H9 (cell line): ENCODE measurements at regions not wholly inside any gene's neighbourhood (a gene's known extent, or its start where the extent isn't known, plus 50 kb on each side); places are given as distances from the start of the nearest gene placed in this dataset.
A peak's percentile ranks its signal among the peaks of the same experiment; 100 is the strongest.

Experiments
- DNase-seq: peaks from one replicate; pipeline ENCODE4 v3.0.0-alpha.2; 2017
- H2AFZ ChIP-seq: one replicate; pipeline ENCODE4 v1.6.1; 2013; ENCODE audit warnings: mild to moderate bottlenecking, low read length, control low read depth, moderate library complexity
- H2AK5ac ChIP-seq: 2 replicates; pipeline ENCODE4 v1.6.1; 2013; ENCODE audit warnings: low read length, control low read depth, mixed read lengths; ENCODE audit not compliant: insufficient read length
- H2BK120ac ChIP-seq: one replicate; pipeline ENCODE4 v1.6.1; 2013; ENCODE audit warnings: low read depth, mild to moderate bottlenecking, low read length, control low read depth, inconsistent platforms; ENCODE audit not compliant: poor library complexity, severe bottlenecking
- H2BK12ac ChIP-seq: 2 replicates; pipeline ENCODE4 v1.6.1; 2013; ENCODE audit warnings: low read length, control low read depth, mixed read lengths, low read depth; ENCODE audit not compliant: insufficient read length
- H2BK15ac ChIP-seq: 2 replicates; pipeline ENCODE4 v1.6.1; 2013; ENCODE audit warnings: low read depth, low read length, control low read depth
- H2BK20ac ChIP-seq: one replicate; pipeline ENCODE4 v1.6.1; 2013; ENCODE audit warnings: low read depth, mild to moderate bottlenecking, low read length, control low read depth, inconsistent platforms; ENCODE audit not compliant: poor library complexity, severe bottlenecking
- H2BK5ac ChIP-seq: 2 replicates; pipeline ENCODE4 v1.6.1; 2013; ENCODE audit warnings: low read length, control low read depth, mixed read lengths; ENCODE audit not compliant: insufficient read length
- H3K14ac ChIP-seq: 2 replicates; pipeline ENCODE4 v1.6.1; 2013; ENCODE audit warnings: low read length, control low read depth; ENCODE audit not compliant: insufficient read depth
- H3K18ac ChIP-seq: 2 replicates; pipeline ENCODE4 v1.6.1; 2013; ENCODE audit warnings: low read depth, mild to moderate bottlenecking, mixed read lengths, low read length, control low read depth; ENCODE audit not compliant: insufficient read length
- H3K23ac ChIP-seq: 2 replicates; pipeline ENCODE4 v1.6.1; 2013; ENCODE audit warnings: low read length, control low read depth, mixed read lengths, low read depth; ENCODE audit not compliant: insufficient read length
- H3K23me2 ChIP-seq: 2 replicates; pipeline ENCODE4 v1.6.1; 2013; ENCODE audit warnings: low read depth, mild to moderate bottlenecking, mixed read lengths, low read length, control low read depth; ENCODE audit not compliant: insufficient read length, poor library complexity, severe bottlenecking
- H3K27ac ChIP-seq: 2 replicates; pipeline ENCODE4 v1.5.1; 2013; ENCODE audit warnings: low read length, control low read depth, mixed read lengths, low read depth; ENCODE audit not compliant: insufficient read length
- H3K27me3 ChIP-seq: 2 replicates; pipeline ENCODE4 v1.6.1; 2013; ENCODE audit warnings: low read length, control low read depth, inconsistent platforms; ENCODE audit not compliant: insufficient read depth
- H3K4ac ChIP-seq: 2 replicates; pipeline ENCODE4 v1.6.1; 2013; ENCODE audit warnings: low read depth, mild to moderate bottlenecking, control low read depth, inconsistent platforms, low read length, moderate library complexity
- H3K4me1 ChIP-seq: 2 replicates; pipeline ENCODE4 v1.6.1; 2013; ENCODE audit warnings: low read length, control low read depth, inconsistent platforms; ENCODE audit not compliant: insufficient read depth
- H3K4me2 ChIP-seq: 2 replicates; pipeline ENCODE4 v1.6.1; 2013; ENCODE audit warnings: low read length, control low read depth, mixed read lengths; ENCODE audit not compliant: insufficient read length, insufficient read depth
- H3K56ac ChIP-seq: 2 replicates; pipeline ENCODE4 v1.6.1; 2013; ENCODE audit warnings: low read depth, mild to moderate bottlenecking, mixed read lengths, low read length, control low read depth; ENCODE audit not compliant: insufficient read length
- H3K79me1 ChIP-seq: 2 replicates; pipeline ENCODE4 v1.6.1; 2013; ENCODE audit warnings: low read depth, mild to moderate bottlenecking, moderate library complexity, low read length, control low read depth, inconsistent platforms; ENCODE audit not compliant: insufficient read depth, poor library complexity, severe bottlenecking
- H3K79me2 ChIP-seq: 2 replicates; pipeline ENCODE4 v1.6.1; 2013; ENCODE audit warnings: low read length, control low read depth, inconsistent platforms; ENCODE audit not compliant: insufficient read depth
- H3K9ac ChIP-seq: 2 replicates; pipeline ENCODE4 v1.6.1; 2013; ENCODE audit warnings: low read length, control low read depth, mixed read lengths; ENCODE audit not compliant: insufficient read length; ENCODE audit errors: extremely low read depth
- H3K9me3 ChIP-seq: one replicate; pipeline ENCODE4 v1.6.1; 2013; ENCODE audit warnings: low read depth, low read length, inconsistent platforms; ENCODE audit not compliant: control insufficient read depth
- H3T11ph ChIP-seq: one replicate; pipeline ENCODE4 v1.6.1; 2013; ENCODE audit warnings: mild to moderate bottlenecking, low read length, control low read depth, inconsistent platforms
- H4K20me1 ChIP-seq: one replicate; pipeline ENCODE4 v1.6.1; 2013; ENCODE audit not compliant: control insufficient read depth, insufficient read length, insufficient read depth
- H4K5ac ChIP-seq: 2 replicates; pipeline ENCODE4 v1.6.1; 2013; ENCODE audit warnings: low read depth, mild to moderate bottlenecking, mixed read lengths, low read length, control low read depth; ENCODE audit not compliant: insufficient read length
- H4K8ac ChIP-seq: replicated peaks from 2 replicates; pipeline ENCODE4 v1.6.1; 2013; ENCODE audit warnings: low read length, control low read depth, mixed read lengths, low read depth; ENCODE audit not compliant: insufficient read length
- H4K91ac ChIP-seq: 2 replicates; pipeline ENCODE4 v1.6.1; 2013; ENCODE audit warnings: low read depth, mild to moderate bottlenecking, moderate library complexity, mixed read lengths, low read length, control low read depth; ENCODE audit not compliant: insufficient read length
- H3K27ac Mint-ChIP-seq, 3 experiments: 2 replicates in 2 of 3; 3 replicates in 1 of 3; pipeline ENCODE4 v1.8.0; 2020 to 2021; ENCODE audit warnings: mixed read lengths in 3 of 3, mild to moderate bottlenecking in 1 of 3, moderate library complexity in 1 of 3
- H3K27me3 Mint-ChIP-seq: 2 replicates; pipeline ENCODE4 v1.8.0; 2021; ENCODE audit warnings: low read depth, mild to moderate bottlenecking, moderate library complexity, mixed read lengths
- H3K36me3 Mint-ChIP-seq, 3 experiments: 2 replicates in 2 of 3; 3 replicates in 1 of 3; pipeline ENCODE4 v1.8.0; 2020 to 2021; ENCODE audit warnings: low read depth in 3 of 3, mixed read lengths in 3 of 3; ENCODE audit not compliant: insufficient read depth in 1 of 3
- H3K4me1 Mint-ChIP-seq, 2 experiments: 2 replicates each; pipeline ENCODE4 v1.8.0; 2020; ENCODE audit warnings: mixed read lengths in 2 of 2
- H3K4me3 Mint-ChIP-seq, 2 experiments: 2 replicates in 1 of 2; 3 replicates in 1 of 2; pipeline ENCODE4 v1.8.0; 2020 to 2021; ENCODE audit warnings: mild to moderate bottlenecking in 2 of 2, mixed read lengths in 2 of 2, moderate library complexity in 1 of 2
- H3K9me3 Mint-ChIP-seq, 2 experiments: 2 replicates in 1 of 2; 3 replicates in 1 of 2; pipeline ENCODE4 v1.8.0; 2020; ENCODE audit warnings: mild to moderate bottlenecking in 2 of 2, mixed read lengths in 2 of 2, moderate library complexity in 1 of 2
- WGBS: extraction: QIAGEN DNeasy Blood & Tissue Kit; methylation state at CpG from one replicate; pipeline ENCODE4 v1.1.7; 2013; ENCODE audit warnings: missing lambda C conversion rate, low lambda C conversion rate, mixed read lengths; ENCODE audit not compliant: insufficient read length; ENCODE audit errors: extremely low coverage; 5-methylcytosine and 5-hydroxymethylcytosine counted together
- TF ChIP-seq, protein P1 (sequence below): fragments of 200-600 bp; sonication (generic); conservative IDR thresholded peaks from 3 replicates; pipeline ENCODE4 v1.8.0; 2021; ENCODE audit warnings: antibody characterized with exemption, mild to moderate bottlenecking

DNA sequence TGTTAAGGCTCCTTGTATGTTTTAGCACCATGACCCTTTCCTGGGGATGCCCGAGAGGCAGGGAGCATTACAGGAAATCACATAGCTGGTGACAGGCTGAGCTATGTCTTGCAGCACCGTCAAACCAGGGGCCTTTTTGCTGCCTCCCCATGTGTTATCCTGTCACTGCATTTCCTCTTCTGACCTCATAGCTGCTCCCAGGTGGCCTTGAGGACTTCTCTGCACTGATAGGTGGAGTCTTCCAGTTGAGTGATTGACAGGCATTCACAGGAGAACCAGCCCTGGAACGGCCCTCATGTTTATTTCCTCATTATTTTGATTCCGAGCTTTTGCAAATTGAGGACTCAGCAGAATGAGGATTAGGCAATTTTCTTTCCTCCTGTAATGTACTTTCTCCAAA is 349.6 kb downstream of the HAPSTR1 start:
- H3K27me3 ChIP-seq = no peaks in the 10 kb centered on the region
- peak; percentile 45 for DNase-seq

More for the DNA sequence above, 349.6 kb downstream of the HAPSTR1 start:
- TF ChIP-seq, protein P1, sequence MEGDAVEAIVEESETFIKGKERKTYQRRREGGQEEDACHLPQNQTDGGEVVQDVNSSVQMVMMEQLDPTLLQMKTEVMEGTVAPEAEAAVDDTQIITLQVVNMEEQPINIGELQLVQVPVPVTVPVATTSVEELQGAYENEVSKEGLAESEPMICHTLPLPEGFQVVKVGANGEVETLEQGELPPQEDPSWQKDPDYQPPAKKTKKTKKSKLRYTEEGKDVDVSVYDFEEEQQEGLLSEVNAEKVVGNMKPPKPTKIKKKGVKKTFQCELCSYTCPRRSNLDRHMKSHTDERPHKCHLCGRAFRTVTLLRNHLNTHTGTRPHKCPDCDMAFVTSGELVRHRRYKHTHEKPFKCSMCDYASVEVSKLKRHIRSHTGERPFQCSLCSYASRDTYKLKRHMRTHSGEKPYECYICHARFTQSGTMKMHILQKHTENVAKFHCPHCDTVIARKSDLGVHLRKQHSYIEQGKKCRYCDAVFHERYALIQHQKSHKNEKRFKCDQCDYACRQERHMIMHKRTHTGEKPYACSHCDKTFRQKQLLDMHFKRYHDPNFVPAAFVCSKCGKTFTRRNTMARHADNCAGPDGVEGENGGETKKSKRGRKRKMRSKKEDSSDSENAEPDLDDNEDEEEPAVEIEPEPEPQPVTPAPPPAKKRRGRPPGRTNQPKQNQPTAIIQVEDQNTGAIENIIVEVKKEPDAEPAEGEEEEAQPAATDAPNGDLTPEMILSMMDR = no peak
- no peak overlapping the region for H4K8ac ChIP-seq
- no peak overlapping the region for H4K5ac ChIP-seq
- Mint-ChIP-seq H3K4me1 (peaks cover 41 to 42% of the 10 kb centered on the region in 2 experiments), H3K9me3 (peaks cover 3 to 5% of the 10 kb centered on the region in 2 experiments; a peak in 4 of 5 replicates), H3K27ac (no peak overlapping the region), H3K36me3 (peaks cover 0 to 7% (median 2%) of the 10 kb centered on the region in 3 experiments; a peak in 3 of 7 replicates), H3K27me3 (no peaks in the 10 kb centered on the region), H3K4me3 (no peak overlapping the region)
- no peaks in the 10 kb centered on the region for H3K79me1 ChIP-seq
- peaks cover 14% of the 10 kb centered on the region for H3K4me1 ChIP-seq
- H3K4me2 ChIP-seq = no peak overlapping the region
- H3K23ac ChIP-seq = no peak overlapping the region
- no peak overlapping the region for H2AK5ac ChIP-seq
- no peak overlapping the region for H3K27ac ChIP-seq
- no peak overlapping the region for H2BK120ac ChIP-seq
- no peak overlapping the region for H2BK20ac ChIP-seq
- no peaks in the 10 kb centered on the region for H4K20me1 ChIP-seq
- H3K79me2 ChIP-seq = no peaks in the 10 kb centered on the region
- WGBS = no CpG with 5 or more reads among the region's 4 CpGs
- no peak overlapping the region for H2AFZ ChIP-seq
- no peak overlapping the region for H4K91ac ChIP-seq
- H3K23me2 ChIP-seq = no peaks in the 10 kb centered on the region
- H2BK5ac ChIP-seq = no peak overlapping the region
- H3T11ph ChIP-seq = no peak overlapping the region
- no peak overlapping the region for H3K9ac ChIP-seq
- H2BK15ac ChIP-seq = no peak overlapping the region
- no peak overlapping the region for H3K18ac ChIP-seq
- no peak overlapping the region for H2BK12ac ChIP-seq
- H3K4ac ChIP-seq = no peak overlapping the region
- H3K14ac ChIP-seq = no peak overlapping the region
- H3K56ac ChIP-seq = no peak overlapping the region
- peaks cover 5% of the 10 kb centered on the region for H3K9me3 ChIP-seq
